ENCODE measurements at regions not wholly inside any gene's neighbourhood (a gene's known extent, or its start where the extent isn't known, plus 50 kb on each side); places are given as distances from the start of the nearest gene placed in this dataset.
"Not testable (repeated sequence)": the region's sequence is repeated elsewhere in the genome, so short reads cannot be mapped to it uniquely, and the experiment has no call there.

DNA sequence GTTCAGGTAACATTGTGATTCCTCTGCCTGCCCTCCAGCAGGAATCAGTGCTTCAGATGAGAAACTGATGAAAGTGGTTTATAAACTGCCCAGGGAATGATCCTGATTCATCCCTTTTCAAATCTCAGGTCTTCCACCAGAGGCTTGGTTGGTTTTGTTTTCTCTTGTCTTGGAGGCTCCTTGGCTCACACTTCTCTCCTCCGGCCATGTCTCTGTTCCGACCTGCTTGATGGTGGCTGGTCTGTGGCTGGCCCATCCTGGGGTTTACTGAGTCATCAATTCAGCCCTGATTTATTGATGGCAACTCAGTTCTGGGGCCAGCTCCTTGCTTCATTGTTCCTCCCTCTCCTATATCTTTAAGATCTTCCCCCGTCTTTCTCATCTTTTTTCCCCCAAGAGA lies 56.6 kb upstream of the SLC2A1 start:
- Histone ChIP-seq H2AFZ (ENCODE audit: low read depth) (no peak overlapping the region), H3K4me2 (no peak overlapping the region), H3K9me3 (no peaks in the 10 kb centered on the region), H3F3A (replicated peaks; ENCODE audit: insufficient read depth) (no peaks in the 10 kb centered on the region), H3K4me1 (ENCODE audit: control insufficient read depth in 1 of 2, insufficient read depth in 2 of 2, low read depth in 1 of 2, low read length in 1 of 2) (no peaks in the 10 kb centered on the region), H3K9me2 (no peaks in the 10 kb centered on the region), H3K4me3 (ENCODE audit: low read depth in 2 of 2, low read length in 1 of 2) (no peak overlapping the region), H3K79me2 (ENCODE audit: insufficient read depth) (no peaks in the 10 kb centered on the region), H3K36me3 (replicated peaks in 1 of 2; ENCODE audit: control insufficient read depth in 1 of 2, insufficient read depth in 2 of 2, low read length in 1 of 2) (no peaks in the 10 kb centered on the region), H3K27me3 (ENCODE audit: insufficient read depth) (peaks cover 11% of the 10 kb centered on the region; the same call in 1 of the 2 replicates), H3K27ac (ENCODE audit: low read depth in 2 of 2, low read length in 1 of 2) (no peak overlapping the region), H4K20me1 (ENCODE audit: insufficient read depth) (no peaks in the 10 kb centered on the region), H3K9ac (no peak overlapping the region)
- ChIA-PET POLR2A (no interaction called here), CTCF (no interaction called here)
- TF ChIP-seq RFX5 (IDR thresholded peaks at IDR 0.05; ENCODE audit: low read length) (no peak), POLR2AphosphoS5 (IDR thresholded peaks at IDR 0.05; ENCODE audit: low read depth, low read length) (no peak), IRF3 (IDR thresholded peaks at IDR 0.05; ENCODE audit: low read depth, low read length) (no peak), MXI1 (IDR thresholded peaks at IDR 0.05; ENCODE audit: low read depth, low read length) (no peak), SMC3 (IDR thresholded peaks at IDR 0.05; ENCODE audit: low read depth, low read length) (no peak), GABPA (IDR thresholded peaks at IDR 0.05; ENCODE audit: low read depth) (no peak), NFIC (IDR thresholded peaks at IDR 0.05; ENCODE audit: borderline replicate concordance) (no peak), SIN3A (IDR thresholded peaks at IDR 0.05; ENCODE audit: borderline replicate concordance, low read depth, low read length) (no peak), YY1 (IDR thresholded peaks at IDR 0.05; ENCODE audit: low read depth) (no peak), FOXJ3 (CRISPR knock-in tag; IDR thresholded peaks at IDR 0.05) (no peak), GATA2 (CRISPR knock-in tag; IDR thresholded peaks at IDR 0.05) (no peak)
- TF ChIP-seq, protein P1, sequence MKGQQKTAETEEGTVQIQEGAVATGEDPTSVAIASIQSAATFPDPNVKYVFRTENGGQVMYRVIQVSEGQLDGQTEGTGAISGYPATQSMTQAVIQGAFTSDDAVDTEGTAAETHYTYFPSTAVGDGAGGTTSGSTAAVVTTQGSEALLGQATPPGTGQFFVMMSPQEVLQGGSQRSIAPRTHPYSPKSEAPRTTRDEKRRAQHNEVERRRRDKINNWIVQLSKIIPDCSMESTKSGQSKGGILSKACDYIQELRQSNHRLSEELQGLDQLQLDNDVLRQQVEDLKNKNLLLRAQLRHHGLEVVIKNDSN (IDR thresholded peaks at IDR 0.05; ENCODE audit: borderline replicate concordance, low read depth), result no peak
- TF ChIP-seq, protein P2, sequence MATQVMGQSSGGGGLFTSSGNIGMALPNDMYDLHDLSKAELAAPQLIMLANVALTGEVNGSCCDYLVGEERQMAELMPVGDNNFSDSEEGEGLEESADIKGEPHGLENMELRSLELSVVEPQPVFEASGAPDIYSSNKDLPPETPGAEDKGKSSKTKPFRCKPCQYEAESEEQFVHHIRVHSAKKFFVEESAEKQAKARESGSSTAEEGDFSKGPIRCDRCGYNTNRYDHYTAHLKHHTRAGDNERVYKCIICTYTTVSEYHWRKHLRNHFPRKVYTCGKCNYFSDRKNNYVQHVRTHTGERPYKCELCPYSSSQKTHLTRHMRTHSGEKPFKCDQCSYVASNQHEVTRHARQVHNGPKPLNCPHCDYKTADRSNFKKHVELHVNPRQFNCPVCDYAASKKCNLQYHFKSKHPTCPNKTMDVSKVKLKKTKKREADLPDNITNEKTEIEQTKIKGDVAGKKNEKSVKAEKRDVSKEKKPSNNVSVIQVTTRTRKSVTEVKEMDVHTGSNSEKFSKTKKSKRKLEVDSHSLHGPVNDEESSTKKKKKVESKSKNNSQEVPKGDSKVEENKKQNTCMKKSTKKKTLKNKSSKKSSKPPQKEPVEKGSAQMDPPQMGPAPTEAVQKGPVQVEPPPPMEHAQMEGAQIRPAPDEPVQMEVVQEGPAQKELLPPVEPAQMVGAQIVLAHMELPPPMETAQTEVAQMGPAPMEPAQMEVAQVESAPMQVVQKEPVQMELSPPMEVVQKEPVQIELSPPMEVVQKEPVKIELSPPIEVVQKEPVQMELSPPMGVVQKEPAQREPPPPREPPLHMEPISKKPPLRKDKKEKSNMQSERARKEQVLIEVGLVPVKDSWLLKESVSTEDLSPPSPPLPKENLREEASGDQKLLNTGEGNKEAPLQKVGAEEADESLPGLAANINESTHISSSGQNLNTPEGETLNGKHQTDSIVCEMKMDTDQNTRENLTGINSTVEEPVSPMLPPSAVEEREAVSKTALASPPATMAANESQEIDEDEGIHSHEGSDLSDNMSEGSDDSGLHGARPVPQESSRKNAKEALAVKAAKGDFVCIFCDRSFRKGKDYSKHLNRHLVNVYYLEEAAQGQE (IDR thresholded peaks at IDR 0.05; ENCODE audit: low read depth, low read length), result no peak
- DNase-seq, result no peak
- WGBS (ENCODE audit: low lambda C conversion rate), result 85% methylated on average over 3 of the region's 3 CpGs

DNA sequence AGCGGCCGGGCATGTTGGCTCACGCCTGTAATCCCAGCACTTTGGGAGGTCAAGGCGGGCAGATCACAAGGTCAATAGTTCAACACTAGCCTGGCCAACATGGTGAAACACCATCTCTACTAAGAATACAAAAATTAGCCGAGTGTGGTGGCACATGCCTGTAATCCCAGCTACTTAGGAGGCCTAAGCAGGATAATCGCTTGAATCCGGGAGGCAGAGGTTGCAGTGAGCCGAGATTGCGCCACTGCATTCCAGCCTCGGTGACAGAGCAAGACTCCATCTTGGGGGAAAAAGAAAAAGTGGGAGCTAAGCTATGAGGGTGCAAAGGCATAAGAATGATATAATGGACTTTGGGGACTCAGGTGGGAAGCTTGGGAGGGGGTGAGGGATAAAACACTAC lies 55.9 kb upstream of the SLC2A1 start:
- H3K9me3 ChIP-seq; H3K4me3 ChIP-seq (ENCODE audit: low read depth in 2 of 2, low read length in 1 of 2); H3K79me2 ChIP-seq (ENCODE audit: insufficient read depth); DNase-seq; H3K9ac ChIP-seq; H3K36me3 ChIP-seq (replicated peaks in 1 of 2; ENCODE audit: control insufficient read depth in 1 of 2, insufficient read depth in 2 of 2, low read length in 1 of 2); H3K4me2 ChIP-seq; H4K20me1 ChIP-seq (ENCODE audit: insufficient read depth); POLR2A ChIA-PET; H3K27me3 ChIP-seq (ENCODE audit: insufficient read depth); H3K9me2 ChIP-seq; H3K4me1 ChIP-seq (ENCODE audit: control insufficient read depth in 1 of 2, insufficient read depth in 2 of 2, low read depth in 1 of 2, low read length in 1 of 2); H2AFZ ChIP-seq (ENCODE audit: low read depth); CTCF ChIA-PET; H3K27ac ChIP-seq (ENCODE audit: low read depth in 2 of 2, low read length in 1 of 2); H3F3A ChIP-seq (replicated peaks; ENCODE audit: insufficient read depth): not testable (repeated sequence)
- WGBS (ENCODE audit: low lambda C conversion rate), result 87% methylated on average over 10 of the region's 10 CpGs

All from SK-N-SH (cell line).